SK-N-SH (cell line): ENCODE measurements at regions not wholly inside any gene's neighbourhood (a gene's known extent, or its start where the extent isn't known, plus 50 kb on each side); places are given as distances from the start of the nearest gene placed in this dataset.

Source experiments
- CTCF ChIA-PET: fragments of 300-600, 350-600 bp; formaldehyde crosslinking; extraction: SDS; loops from one replicate; lab custom pipeline; 2021; lab: Yijun Ruan, JAX
- POLR2A ChIA-PET: fragments of 350-600 bp; sonication (Branson Sonifier 250); formaldehyde crosslinking; extraction: SDS; loops from one replicate; lab custom pipeline; 2020; ENCODE audit warnings: antibody characterized with exemption, inconsistent platforms; lab: Yijun Ruan, JAX
- DNase-seq: peaks from one replicate; pipeline ENCODE4 v3.0.0; 2012
- H2AFZ ChIP-seq: fragments of 200-600 bp; sonication (generic); 2 replicates; pipeline ENCODE4 v1.8.1; 2016; ENCODE audit warnings: antibody characterized with exemption, mild to moderate bottlenecking, low read depth
- H3F3A ChIP-seq: fragments of 200-600 bp; sonication (generic); replicated peaks from 2 replicates; pipeline ENCODE3; 2016; ENCODE audit warnings: antibody characterized with exemption, mild to moderate bottlenecking; ENCODE audit not compliant: insufficient read depth
- H3K27ac ChIP-seq, 2 experiments: fragments of 200-500 bp in 1 of 2; fragments of 200-600 bp in 1 of 2; sonication (Bioruptor generic) in 1 of 2; sonication (generic), shearing (Covaris generic) in 1 of 2; 2 replicates each; pipeline versions ENCODE4 v1.5.1 to v1.6.1; 2014 to 2016; ENCODE audit warnings: low read depth in 2 of 2, inconsistent platforms in 1 of 2, low read length in 1 of 2, mild to moderate bottlenecking in 1 of 2, mixed read lengths in 1 of 2
- H3K27me3 ChIP-seq: fragments of 200-600 bp; sonication (generic), shearing (Covaris generic); 2 replicates; pipeline ENCODE4 v1.6.1; 2016; ENCODE audit warnings: mixed run types; ENCODE audit not compliant: insufficient read depth
- H3K36me3 ChIP-seq, 2 experiments: fragments of 200-500 bp in 1 of 2; fragments of 200-600 bp in 1 of 2; sonication (Bioruptor generic) in 1 of 2; sonication (generic) in 1 of 2; replicated peaks in 1 of 2; 2 replicates each; pipeline versions ENCODE3 to v1.5.1; 2014 to 2016; ENCODE audit warnings: low read length in 1 of 2, mild to moderate bottlenecking in 1 of 2; ENCODE audit not compliant: insufficient read depth in 2 of 2, control insufficient read depth in 1 of 2
- H3K4me1 ChIP-seq, 2 experiments: fragments of 200-500 bp in 1 of 2; fragments of 200-600 bp in 1 of 2; sonication (Bioruptor generic) in 1 of 2; sonication (generic), shearing (Covaris generic) in 1 of 2; 2 replicates each; pipeline versions ENCODE4 v1.5.1 to v1.6.1; 2014 to 2016; ENCODE audit warnings: low read depth in 1 of 2, low read length in 1 of 2, mixed run types in 1 of 2; ENCODE audit not compliant: insufficient read depth in 2 of 2, control insufficient read depth in 1 of 2
- H3K4me2 ChIP-seq: fragments of 200-600 bp; sonication (generic), shearing (Covaris generic); 2 replicates; pipeline ENCODE4 v1.6.1; 2017; ENCODE audit warnings: mixed run types
- H3K4me3 ChIP-seq, 2 experiments: fragments of 200-500 bp in 1 of 2; fragments of 200-600 bp in 1 of 2; sonication (Bioruptor generic) in 1 of 2; sonication (generic), shearing (Covaris generic) in 1 of 2; 2 replicates each; pipeline versions ENCODE4 v1.5.1 to v1.8.1; 2014 to 2016; ENCODE audit warnings: low read depth in 2 of 2, inconsistent platforms in 1 of 2, low read length in 1 of 2, mild to moderate bottlenecking in 1 of 2, mixed read lengths in 1 of 2, moderate library complexity in 1 of 2
- H3K79me2 ChIP-seq: fragments of 200-600 bp; sonication (generic); 2 replicates; pipeline ENCODE4 v1.8.1; 2017; ENCODE audit warnings: mild to moderate bottlenecking; ENCODE audit not compliant: insufficient read depth
- H3K9ac ChIP-seq: fragments of 200-600 bp; sonication (generic); 2 replicates; pipeline ENCODE4 v1.6.1; 2017; ENCODE audit warnings: mixed run types
- H3K9me2 ChIP-seq: fragments of 200-600 bp; sonication (generic); 2 replicates; pipeline ENCODE4 v1.6.1; 2017; ENCODE audit warnings: mixed run types
- H3K9me3 ChIP-seq: fragments of 200-600 bp; sonication (generic); 2 replicates; pipeline ENCODE4 v1.6.1; 2017; ENCODE audit warnings: mixed run types, mild to moderate bottlenecking, moderate library complexity
- H4K20me1 ChIP-seq: fragments of 200-600 bp; sonication (generic); 2 replicates; pipeline ENCODE4 v1.6.1; 2017; ENCODE audit warnings: mild to moderate bottlenecking, mixed run types; ENCODE audit not compliant: insufficient read depth
- ELF1 ChIP-seq: IDR thresholded peaks from 2 replicates; pipeline ENCODE4 v1.4.0; 2012
- EP300 ChIP-seq, 2 experiments: IDR thresholded peaks; 2 replicates each; pipeline versions ENCODE4 v1.4.0 to v1.6.1; 2012; ENCODE audit warnings: borderline replicate concordance in 1 of 2, low read depth in 1 of 2, low read length in 1 of 2
- FOXM1 ChIP-seq: IDR thresholded peaks from 2 replicates; pipeline ENCODE4 v1.4.0; 2012; ENCODE audit warnings: low read depth, mild to moderate bottlenecking
- GABPA ChIP-seq: IDR thresholded peaks from 2 replicates; pipeline ENCODE4 v1.4.0; 2012; ENCODE audit warnings: low read depth, mild to moderate bottlenecking
- GATA2 ChIP-seq: sonication (generic); formaldehyde crosslinking; IDR thresholded peaks from 2 replicates; pipeline ENCODE4 v1.5.0; 2020; ENCODE audit warnings: mild to moderate bottlenecking, missing genetic modification reagents
- MAX ChIP-seq: IDR thresholded peaks from 2 replicates; pipeline ENCODE4 v1.4.0; 2012; ENCODE audit warnings: low read depth
- MEF2A ChIP-seq: IDR thresholded peaks from 2 replicates; pipeline ENCODE4 v1.4.0; 2012; ENCODE audit warnings: low read depth, borderline replicate concordance
- NFIC ChIP-seq: IDR thresholded peaks from 2 replicates; pipeline ENCODE4 v1.4.0; 2012; ENCODE audit warnings: borderline replicate concordance
- POLR2AphosphoS5 ChIP-seq: IDR thresholded peaks from 2 replicates; pipeline ENCODE4 v1.6.1; 2012; ENCODE audit warnings: low read depth, low read length
- RCOR1 ChIP-seq: fragments of 150-350 bp; IDR thresholded peaks from 2 replicates; pipeline ENCODE4 v1.6.1; 2017; ENCODE audit warnings: antibody characterized with exemption, low read length
- RXRA ChIP-seq: IDR thresholded peaks from 2 replicates; pipeline ENCODE4 v1.4.0; 2012; ENCODE audit warnings: low read depth, mild to moderate bottlenecking, borderline replicate concordance
- WGBS: methylation state at CpG from one replicate; pipeline ENCODE4 v1.1.6; 2017; ENCODE audit warnings: low lambda C conversion rate; 5-methylcytosine and 5-hydroxymethylcytosine counted together
- TF ChIP-seq, protein P1 (sequence below): fragments of 150-350 bp; IDR thresholded peaks from 2 replicates; pipeline ENCODE4 v1.6.1; 2016; ENCODE audit warnings: mild to moderate bottlenecking, low read depth, low read length
- TF ChIP-seq, protein P2 (sequence below): fragments of 200-600 bp; sonication (generic); IDR thresholded peaks from 2 replicates; pipeline ENCODE4 v1.6.1; 2017; ENCODE audit warnings: antibody characterized with exemption, mild to moderate bottlenecking, moderate library complexity

- no peak overlapping the region for H2AFZ ChIP-seq
- no peak overlapping the region for H3K4me2 ChIP-seq
- H3K79me2 ChIP-seq = no peaks in the 10 kb centered on the region
- TF ChIP-seq POLR2AphosphoS5 (no peak), RCOR1 (no peak), MEF2A (no peak), ELF1 (no peak), RXRA (no peak), MAX (no peak), GATA2 (CRISPR knock-in tag) (no peak)
- TF ChIP-seq, protein P1, sequence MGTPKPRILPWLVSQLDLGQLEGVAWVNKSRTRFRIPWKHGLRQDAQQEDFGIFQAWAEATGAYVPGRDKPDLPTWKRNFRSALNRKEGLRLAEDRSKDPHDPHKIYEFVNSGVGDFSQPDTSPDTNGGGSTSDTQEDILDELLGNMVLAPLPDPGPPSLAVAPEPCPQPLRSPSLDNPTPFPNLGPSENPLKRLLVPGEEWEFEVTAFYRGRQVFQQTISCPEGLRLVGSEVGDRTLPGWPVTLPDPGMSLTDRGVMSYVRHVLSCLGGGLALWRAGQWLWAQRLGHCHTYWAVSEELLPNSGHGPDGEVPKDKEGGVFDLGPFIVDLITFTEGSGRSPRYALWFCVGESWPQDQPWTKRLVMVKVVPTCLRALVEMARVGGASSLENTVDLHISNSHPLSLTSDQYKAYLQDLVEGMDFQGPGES = no peak
- no peaks in the 10 kb centered on the region for H3K9me2 ChIP-seq
- H4K20me1 ChIP-seq = no peaks in the 10 kb centered on the region
- H3K4me1 ChIP-seq = no peaks in the 10 kb centered on the region
- no peaks in the 10 kb centered on the region for H3K36me3 ChIP-seq
- ChIA-PET CTCF (no interaction called here), POLR2A (no interaction called here)
- no peak for DNase-seq
- H3K9me3 ChIP-seq = no peaks in the 10 kb centered on the region
- no peaks in the 10 kb centered on the region for H3F3A ChIP-seq
- H3K4me3 ChIP-seq = no peak overlapping the region
- H3K27me3 ChIP-seq = no peaks in the 10 kb centered on the region
- 62% methylated on average over 7 of the region's 7 CpGs for WGBS
- no peak overlapping the region for H3K27ac ChIP-seq
- H3K9ac ChIP-seq = no peak overlapping the region
Observed at GRCh38 chr9:31372799-31373587, 1011.5 kb upstream of the ACO1 start.

- DNase-seq = no peak
- no peaks in the 10 kb centered on the region for H3K79me2 ChIP-seq
- ChIA-PET CTCF (no interaction called here), POLR2A (no interaction called here)
- H3K27me3 ChIP-seq = no peaks in the 10 kb centered on the region
- no peak overlapping the region for H3K27ac ChIP-seq
- no peaks in the 10 kb centered on the region for H4K20me1 ChIP-seq
- no peaks in the 10 kb centered on the region for H3K36me3 ChIP-seq
- no peak overlapping the region for H2AFZ ChIP-seq
- WGBS = 68% methylated on average over 4 of the region's 4 CpGs
- no peaks in the 10 kb centered on the region for H3K9me3 ChIP-seq
- H3K4me3 ChIP-seq = no peak overlapping the region
- TF ChIP-seq, protein P1 = no peak
- no peak for TF ChIP-seq GABPA
- no peak for TF ChIP-seq EP300 (IDR thresholded peaks at IDR 0.05; ENCODE audit: borderline replicate concordance in 1 of 2, low read depth in 1 of 2, low read length in 1 of 2)
- TF ChIP-seq FOXM1 = no peak
- TF ChIP-seq, protein P2, sequence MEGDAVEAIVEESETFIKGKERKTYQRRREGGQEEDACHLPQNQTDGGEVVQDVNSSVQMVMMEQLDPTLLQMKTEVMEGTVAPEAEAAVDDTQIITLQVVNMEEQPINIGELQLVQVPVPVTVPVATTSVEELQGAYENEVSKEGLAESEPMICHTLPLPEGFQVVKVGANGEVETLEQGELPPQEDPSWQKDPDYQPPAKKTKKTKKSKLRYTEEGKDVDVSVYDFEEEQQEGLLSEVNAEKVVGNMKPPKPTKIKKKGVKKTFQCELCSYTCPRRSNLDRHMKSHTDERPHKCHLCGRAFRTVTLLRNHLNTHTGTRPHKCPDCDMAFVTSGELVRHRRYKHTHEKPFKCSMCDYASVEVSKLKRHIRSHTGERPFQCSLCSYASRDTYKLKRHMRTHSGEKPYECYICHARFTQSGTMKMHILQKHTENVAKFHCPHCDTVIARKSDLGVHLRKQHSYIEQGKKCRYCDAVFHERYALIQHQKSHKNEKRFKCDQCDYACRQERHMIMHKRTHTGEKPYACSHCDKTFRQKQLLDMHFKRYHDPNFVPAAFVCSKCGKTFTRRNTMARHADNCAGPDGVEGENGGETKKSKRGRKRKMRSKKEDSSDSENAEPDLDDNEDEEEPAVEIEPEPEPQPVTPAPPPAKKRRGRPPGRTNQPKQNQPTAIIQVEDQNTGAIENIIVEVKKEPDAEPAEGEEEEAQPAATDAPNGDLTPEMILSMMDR = no peak
- TF ChIP-seq NFIC = no peak
- TF ChIP-seq MEF2A = no peak
- H3K9me2 ChIP-seq = no peaks in the 10 kb centered on the region
- H3F3A ChIP-seq = no peaks in the 10 kb centered on the region
- H3K4me1 ChIP-seq = no peaks in the 10 kb centered on the region
- H3K9ac ChIP-seq = no peak overlapping the region
- H3K4me2 ChIP-seq = no peak overlapping the region
Observed at GRCh38 chr9:31377358-31377757, 1007.1 kb upstream of the ACO1 start.
